SIG-M5 treated with dmso at 0.1 percent for 504 hours (cell line): ENCODE measurements at regions not wholly inside any gene's neighbourhood (a gene's known extent, or its start where the extent isn't known, plus 50 kb on each side); places are given as distances from the start of the nearest gene placed in this dataset.

ENCODE experiments used
- DNase-seq: peaks from one replicate; lab custom pipeline; 2025; ENCODE audit not compliant: unreplicated experiment; lab: John Stamatoyannopoulos, UW

- DNase-seq = no peak
Observed at GRCh38 chr2:146037334-146037870, 1517.5 kb upstream of the ZEB2 start.

GRCh38 chr2:146031158-146031557 is 1511.2 kb upstream of the ZEB2 start:
- DNase-seq = no peak

- DNase-seq = no peak
Observed at GRCh38 chr2:146027156-146027555, 1507.2 kb upstream of the ZEB2 start.

GRCh38 chr2:146025519-146025918 is 1505.6 kb upstream of the ZEB2 start:
- DNase-seq = no peak

- DNase-seq = no peak
Observed at GRCh38 chr2:146024212-146024743, 1504.4 kb upstream of the ZEB2 start.

- no peak for DNase-seq
Observed at GRCh38 chr2:146004462-146004861, 1484.5 kb upstream of the ZEB2 start.

GRCh38 chr2:146003337-146003736 is 1483.4 kb upstream of the ZEB2 start:
- DNase-seq = no peak

- DNase-seq = no peak
Observed at GRCh38 chr2:145994910-145995309, 1475.0 kb upstream of the ZEB2 start.

- DNase-seq = no peak
Observed at GRCh38 chr2:145992572-145992971, 1472.7 kb upstream of the ZEB2 start.

- no peak for DNase-seq
Observed at GRCh38 chr2:145987793-145988192, 1467.9 kb upstream of the ZEB2 start.

GRCh38 chr2:145985517-145985916 is 1465.6 kb upstream of the ZEB2 start:
- no peak for DNase-seq

- no peak for DNase-seq
Observed at GRCh38 chr2:145984580-145984979, 1464.7 kb upstream of the ZEB2 start.

- no peak for DNase-seq
Observed at GRCh38 chr2:145980318-145980717, 1460.4 kb upstream of the ZEB2 start.

- DNase-seq = no peak
Observed at GRCh38 chr2:145975406-145975805, 1455.5 kb upstream of the ZEB2 start.

GRCh38 chr2:145961846-145962245 is 1441.9 kb upstream of the ZEB2 start:
- DNase-seq = no peak

GRCh38 chr2:145960479-145961163 is 1440.7 kb upstream of the ZEB2 start:
- no peak for DNase-seq

GRCh38 chr2:145958611-145959010 is 1438.7 kb upstream of the ZEB2 start:
- DNase-seq = no peak

GRCh38 chr2:145957929-145958328 is 1438.0 kb upstream of the ZEB2 start:
- no peak for DNase-seq

GRCh38 chr2:145939949-145940348 is 1420.0 kb upstream of the ZEB2 start:
- no peak for DNase-seq

- DNase-seq = no peak
Observed at GRCh38 chr2:145935016-145935415, 1415.1 kb upstream of the ZEB2 start.

- no peak for DNase-seq
Observed at GRCh38 chr2:145931781-145932395, 1412.0 kb upstream of the ZEB2 start.

- no peak for DNase-seq
Observed at GRCh38 chr2:145930318-145930717, 1410.4 kb upstream of the ZEB2 start.
